ENCODE measurements at regions not wholly inside any gene's neighbourhood (a gene's known extent, or its start where the extent isn't known, plus 50 kb on each side); places are given as distances from the start of the nearest gene placed in this dataset.

DNA sequence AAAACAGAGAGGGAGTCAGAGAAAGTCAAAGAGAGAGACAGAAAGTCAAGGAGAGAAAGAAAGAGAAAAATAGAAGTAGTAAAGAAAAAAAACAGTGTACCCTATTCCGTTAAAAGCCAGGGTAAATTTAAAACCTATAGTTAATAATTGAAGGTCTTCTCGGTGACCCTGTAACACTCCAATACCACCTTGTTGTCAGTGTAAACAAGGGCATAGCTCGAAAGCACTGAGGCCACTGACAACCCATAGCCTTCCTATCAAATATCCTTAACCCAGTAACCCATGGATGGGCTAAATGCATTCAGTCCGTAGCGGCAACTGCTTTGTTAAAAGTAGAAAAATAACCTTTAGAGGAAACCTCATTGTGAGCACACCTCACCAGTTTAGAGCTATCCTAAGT is 100.4 kb downstream of the ZNF467 start:
- no peak for DNase-seq (ENCODE audit: low spot score)
- Mint-ChIP-seq H3K27ac (no peak overlapping the region), H3K36me3 (no peaks in the 10 kb centered on the region), H3K9me3 (peaks cover 7% of the 10 kb centered on the region; the same call in 1 of the 2 replicates), H3K4me3 (no peak overlapping the region), H3K27me3 (ENCODE audit: low read depth) (no peaks in the 10 kb centered on the region; the same call in 1 of the 2 replicates), H3K4me1 (peaks cover 2% of the 10 kb centered on the region; the same call in 1 of the 2 replicates)
- ChIA-PET CTCF (interaction anchor here (0.9 to 4.0 kb wide), 2 partner anchors 10 to 31 kb away, joined by 4 to 29 read pairs; no protein-coding TSS in a partner anchor), POLR2A (no interaction called here)
- no peak for TF ChIP-seq ATF1 (CRISPR knock-in tag; IDR thresholded peaks at IDR 0.05)
- no peak for TF ChIP-seq CREB1 (CRISPR knock-in tag; IDR thresholded peaks at IDR 0.05)
- no peak for ATAC-seq

DNA sequence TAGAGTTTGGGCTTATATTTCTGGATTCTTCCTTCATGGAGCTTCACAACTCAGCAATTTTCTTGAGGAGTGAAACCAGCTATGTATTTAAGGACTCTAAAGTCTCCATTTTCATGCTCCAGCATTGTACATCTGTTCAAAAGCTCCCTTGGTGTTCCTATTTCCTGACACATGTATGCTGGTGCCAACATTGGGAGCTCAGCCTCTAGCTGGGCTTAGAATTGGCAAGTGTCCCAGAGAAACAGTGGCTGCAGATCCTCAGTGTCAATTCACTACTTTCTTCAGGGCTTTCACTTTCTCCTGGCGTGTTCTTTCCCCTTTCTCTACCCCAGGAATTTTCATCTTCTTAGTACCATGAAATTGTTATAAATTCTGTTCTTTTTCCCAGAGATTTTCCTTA is 103.1 kb downstream of the ZNF467 start:
- POLR2A ChIA-PET: no interaction called here

More for the DNA sequence above, 103.1 kb downstream of the ZNF467 start:
- DNase-seq (ENCODE audit: low spot score) (no peak), ATAC-seq (no peak)
- Mint-ChIP-seq H3K4me3 (no peak overlapping the region), H3K4me1 (peaks cover 2% of the 10 kb centered on the region; the same call in 1 of the 2 replicates), H3K36me3 (no peaks in the 10 kb centered on the region), H3K27ac (no peak overlapping the region), H3K27me3 (ENCODE audit: low read depth) (no peaks in the 10 kb centered on the region; the same call in 1 of the 2 replicates), H3K9me3 (no peaks in the 10 kb centered on the region)
- CTCF ChIA-PET: interaction anchor here (1.0 to 4.0 kb wide), 4 partner anchors 8 to 72 kb away, joined by 3 to 29 read pairs (median 14); no protein-coding TSS in a partner anchor
- TF ChIP-seq, protein P1, sequence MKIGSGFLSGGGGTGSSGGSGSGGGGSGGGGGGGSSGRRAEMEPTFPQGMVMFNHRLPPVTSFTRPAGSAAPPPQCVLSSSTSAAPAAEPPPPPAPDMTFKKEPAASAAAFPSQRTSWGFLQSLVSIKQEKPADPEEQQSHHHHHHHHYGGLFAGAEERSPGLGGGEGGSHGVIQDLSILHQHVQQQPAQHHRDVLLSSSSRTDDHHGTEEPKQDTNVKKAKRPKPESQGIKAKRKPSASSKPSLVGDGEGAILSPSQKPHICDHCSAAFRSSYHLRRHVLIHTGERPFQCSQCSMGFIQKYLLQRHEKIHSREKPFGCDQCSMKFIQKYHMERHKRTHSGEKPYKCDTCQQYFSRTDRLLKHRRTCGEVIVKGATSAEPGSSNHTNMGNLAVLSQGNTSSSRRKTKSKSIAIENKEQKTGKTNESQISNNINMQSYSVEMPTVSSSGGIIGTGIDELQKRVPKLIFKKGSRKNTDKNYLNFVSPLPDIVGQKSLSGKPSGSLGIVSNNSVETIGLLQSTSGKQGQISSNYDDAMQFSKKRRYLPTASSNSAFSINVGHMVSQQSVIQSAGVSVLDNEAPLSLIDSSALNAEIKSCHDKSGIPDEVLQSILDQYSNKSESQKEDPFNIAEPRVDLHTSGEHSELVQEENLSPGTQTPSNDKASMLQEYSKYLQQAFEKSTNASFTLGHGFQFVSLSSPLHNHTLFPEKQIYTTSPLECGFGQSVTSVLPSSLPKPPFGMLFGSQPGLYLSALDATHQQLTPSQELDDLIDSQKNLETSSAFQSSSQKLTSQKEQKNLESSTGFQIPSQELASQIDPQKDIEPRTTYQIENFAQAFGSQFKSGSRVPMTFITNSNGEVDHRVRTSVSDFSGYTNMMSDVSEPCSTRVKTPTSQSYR (CRISPR knock-in tag; IDR thresholded peaks at IDR 0.05): no peak
- TF ChIP-seq CREB1 (CRISPR knock-in tag; IDR thresholded peaks at IDR 0.05): no peak
- no peak for TF ChIP-seq ZNF138 (CRISPR knock-in tag; conservative IDR thresholded peaks at IDR 0.05)
- TF ChIP-seq GABPB1 (CRISPR knock-in tag; IDR thresholded peaks at IDR 0.05): no peak
- TF ChIP-seq, protein P2, sequence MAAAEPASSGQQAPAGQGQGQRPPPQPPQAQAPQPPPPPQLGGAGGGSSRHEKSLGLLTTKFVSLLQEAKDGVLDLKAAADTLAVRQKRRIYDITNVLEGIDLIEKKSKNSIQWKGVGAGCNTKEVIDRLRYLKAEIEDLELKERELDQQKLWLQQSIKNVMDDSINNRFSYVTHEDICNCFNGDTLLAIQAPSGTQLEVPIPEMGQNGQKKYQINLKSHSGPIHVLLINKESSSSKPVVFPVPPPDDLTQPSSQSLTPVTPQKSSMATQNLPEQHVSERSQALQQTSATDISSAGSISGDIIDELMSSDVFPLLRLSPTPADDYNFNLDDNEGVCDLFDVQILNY (CRISPR knock-in tag; IDR thresholded peaks at IDR 0.05): no peak
- TF ChIP-seq, protein P3, sequence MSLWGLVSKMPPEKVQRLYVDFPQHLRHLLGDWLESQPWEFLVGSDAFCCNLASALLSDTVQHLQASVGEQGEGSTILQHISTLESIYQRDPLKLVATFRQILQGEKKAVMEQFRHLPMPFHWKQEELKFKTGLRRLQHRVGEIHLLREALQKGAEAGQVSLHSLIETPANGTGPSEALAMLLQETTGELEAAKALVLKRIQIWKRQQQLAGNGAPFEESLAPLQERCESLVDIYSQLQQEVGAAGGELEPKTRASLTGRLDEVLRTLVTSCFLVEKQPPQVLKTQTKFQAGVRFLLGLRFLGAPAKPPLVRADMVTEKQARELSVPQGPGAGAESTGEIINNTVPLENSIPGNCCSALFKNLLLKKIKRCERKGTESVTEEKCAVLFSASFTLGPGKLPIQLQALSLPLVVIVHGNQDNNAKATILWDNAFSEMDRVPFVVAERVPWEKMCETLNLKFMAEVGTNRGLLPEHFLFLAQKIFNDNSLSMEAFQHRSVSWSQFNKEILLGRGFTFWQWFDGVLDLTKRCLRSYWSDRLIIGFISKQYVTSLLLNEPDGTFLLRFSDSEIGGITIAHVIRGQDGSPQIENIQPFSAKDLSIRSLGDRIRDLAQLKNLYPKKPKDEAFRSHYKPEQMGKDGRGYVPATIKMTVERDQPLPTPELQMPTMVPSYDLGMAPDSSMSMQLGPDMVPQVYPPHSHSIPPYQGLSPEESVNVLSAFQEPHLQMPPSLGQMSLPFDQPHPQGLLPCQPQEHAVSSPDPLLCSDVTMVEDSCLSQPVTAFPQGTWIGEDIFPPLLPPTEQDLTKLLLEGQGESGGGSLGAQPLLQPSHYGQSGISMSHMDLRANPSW (CRISPR knock-in tag; conservative IDR thresholded peaks at IDR 0.05; ENCODE audit: low read depth): no peak
- TF ChIP-seq, protein P4, sequence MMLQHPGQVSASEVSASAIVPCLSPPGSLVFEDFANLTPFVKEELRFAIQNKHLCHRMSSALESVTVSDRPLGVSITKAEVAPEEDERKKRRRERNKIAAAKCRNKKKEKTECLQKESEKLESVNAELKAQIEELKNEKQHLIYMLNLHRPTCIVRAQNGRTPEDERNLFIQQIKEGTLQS (CRISPR knock-in tag; conservative IDR thresholded peaks at IDR 0.05): no peak
- TF ChIP-seq ZBTB21 (CRISPR knock-in tag; IDR thresholded peaks at IDR 0.05; ENCODE audit: borderline replicate concordance): no peak
- no peak for TF ChIP-seq CBFB (CRISPR knock-in tag; IDR thresholded peaks at IDR 0.05; ENCODE audit: low read depth)
- TF ChIP-seq, protein P5, sequence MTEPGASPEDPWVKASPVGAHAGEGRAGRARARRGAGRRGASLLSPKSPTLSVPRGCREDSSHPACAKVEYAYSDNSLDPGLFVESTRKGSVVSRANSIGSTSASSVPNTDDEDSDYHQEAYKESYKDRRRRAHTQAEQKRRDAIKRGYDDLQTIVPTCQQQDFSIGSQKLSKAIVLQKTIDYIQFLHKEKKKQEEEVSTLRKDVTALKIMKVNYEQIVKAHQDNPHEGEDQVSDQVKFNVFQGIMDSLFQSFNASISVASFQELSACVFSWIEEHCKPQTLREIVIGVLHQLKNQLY (CRISPR knock-in tag; IDR thresholded peaks at IDR 0.05): no peak
- no peak for TF ChIP-seq FOXK1 (CRISPR knock-in tag; IDR thresholded peaks at IDR 0.05)
- TF ChIP-seq NFE2L1 (CRISPR knock-in tag; IDR thresholded peaks at IDR 0.05): no peak
- TF ChIP-seq KAT7 (CRISPR knock-in tag; IDR thresholded peaks at IDR 0.05; ENCODE audit: borderline replicate concordance): no peak
- TF ChIP-seq, protein P6, sequence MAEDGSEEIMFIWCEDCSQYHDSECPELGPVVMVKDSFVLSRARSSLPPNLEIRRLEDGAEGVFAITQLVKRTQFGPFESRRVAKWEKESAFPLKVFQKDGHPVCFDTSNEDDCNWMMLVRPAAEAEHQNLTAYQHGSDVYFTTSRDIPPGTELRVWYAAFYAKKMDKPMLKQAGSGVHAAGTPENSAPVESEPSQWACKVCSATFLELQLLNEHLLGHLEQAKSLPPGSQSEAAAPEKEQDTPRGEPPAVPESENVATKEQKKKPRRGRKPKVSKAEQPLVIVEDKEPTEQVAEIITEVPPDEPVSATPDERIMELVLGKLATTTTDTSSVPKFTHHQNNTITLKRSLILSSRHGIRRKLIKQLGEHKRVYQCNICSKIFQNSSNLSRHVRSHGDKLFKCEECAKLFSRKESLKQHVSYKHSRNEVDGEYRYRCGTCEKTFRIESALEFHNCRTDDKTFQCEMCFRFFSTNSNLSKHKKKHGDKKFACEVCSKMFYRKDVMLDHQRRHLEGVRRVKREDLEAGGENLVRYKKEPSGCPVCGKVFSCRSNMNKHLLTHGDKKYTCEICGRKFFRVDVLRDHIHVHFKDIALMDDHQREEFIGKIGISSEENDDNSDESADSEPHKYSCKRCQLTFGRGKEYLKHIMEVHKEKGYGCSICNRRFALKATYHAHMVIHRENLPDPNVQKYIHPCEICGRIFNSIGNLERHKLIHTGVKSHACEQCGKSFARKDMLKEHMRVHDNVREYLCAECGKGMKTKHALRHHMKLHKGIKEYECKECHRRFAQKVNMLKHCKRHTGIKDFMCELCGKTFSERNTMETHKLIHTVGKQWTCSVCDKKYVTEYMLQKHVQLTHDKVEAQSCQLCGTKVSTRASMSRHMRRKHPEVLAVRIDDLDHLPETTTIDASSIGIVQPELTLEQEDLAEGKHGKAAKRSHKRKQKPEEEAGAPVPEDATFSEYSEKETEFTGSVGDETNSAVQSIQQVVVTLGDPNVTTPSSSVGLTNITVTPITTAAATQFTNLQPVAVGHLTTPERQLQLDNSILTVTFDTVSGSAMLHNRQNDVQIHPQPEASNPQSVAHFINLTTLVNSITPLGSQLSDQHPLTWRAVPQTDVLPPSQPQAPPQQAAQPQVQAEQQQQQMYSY (CRISPR knock-in tag; IDR thresholded peaks at IDR 0.05): no peak
- TF ChIP-seq FOXJ3 (CRISPR knock-in tag; IDR thresholded peaks at IDR 0.05; ENCODE audit: borderline replicate concordance): no peak
- TF ChIP-seq CREM (CRISPR knock-in tag; IDR thresholded peaks at IDR 0.05): no peak
- TF ChIP-seq GRHL2 (CRISPR knock-in tag; IDR thresholded peaks at IDR 0.05; ENCODE audit: insufficient replicate concordance, severe bottlenecking): no peak
- no peak for TF ChIP-seq ATF1 (CRISPR knock-in tag; IDR thresholded peaks at IDR 0.05)
